NCI-H1092 treated with DMSO at 0.1 percent for 48 hours (cell line): ENCODE measurements at regions not wholly inside any gene's neighbourhood (a gene's known extent, or its start where the extent isn't known, plus 50 kb on each side); places are given as distances from the start of the nearest gene placed in this dataset.

Experiments
- DNase-seq: peaks from one replicate; lab custom pipeline; 2025; lab: John Stamatoyannopoulos, UW

GRCh38 chr3:165903885-165904630 is 66.8 kb upstream of the BCHE start:
- no peak for DNase-seq

GRCh38 chr3:165899066-165899465 is 61.8 kb upstream of the BCHE start:
- no peak for DNase-seq

- DNase-seq, result no peak
Observed at GRCh38 chr3:165897137-165897536, 59.9 kb upstream of the BCHE start.

- no peak for DNase-seq
Observed at GRCh38 chr3:165895919-165896318, 58.7 kb upstream of the BCHE start.

GRCh38 chr3:165892565-165892964 is 55.3 kb upstream of the BCHE start:
- no peak for DNase-seq
